PC-3 (cell line): ENCODE measurements at regions not wholly inside any gene's neighbourhood (a gene's known extent, or its start where the extent isn't known, plus 50 kb on each side); places are given as distances from the start of the nearest gene placed in this dataset.

ENCODE experiments used
- CTCF ChIP-seq: fragments of 300-600 bp; sonication (generic); conservative IDR thresholded peaks from 2 replicates; pipeline ENCODE4 v1.5.1; 2017; ENCODE audit warnings: antibody characterized with exemption, low read depth, mild to moderate bottlenecking, low read length
- EZH2 ChIP-seq: fragments of 300-600 bp; sonication (generic); IDR thresholded peaks from one replicate; pipeline ENCODE4 v1.6.1; 2017; ENCODE audit warnings: antibody characterized with exemption, mild to moderate bottlenecking, low read length; ENCODE audit not compliant: unreplicated experiment
- EZH2phosphoT487 ChIP-seq: fragments of 300-600 bp; sonication (generic); IDR thresholded peaks from 2 replicates; pipeline ENCODE4 v1.6.1; 2018; ENCODE audit warnings: mild to moderate bottlenecking, antibody characterized with exemption, low read length, borderline replicate concordance

DNA sequence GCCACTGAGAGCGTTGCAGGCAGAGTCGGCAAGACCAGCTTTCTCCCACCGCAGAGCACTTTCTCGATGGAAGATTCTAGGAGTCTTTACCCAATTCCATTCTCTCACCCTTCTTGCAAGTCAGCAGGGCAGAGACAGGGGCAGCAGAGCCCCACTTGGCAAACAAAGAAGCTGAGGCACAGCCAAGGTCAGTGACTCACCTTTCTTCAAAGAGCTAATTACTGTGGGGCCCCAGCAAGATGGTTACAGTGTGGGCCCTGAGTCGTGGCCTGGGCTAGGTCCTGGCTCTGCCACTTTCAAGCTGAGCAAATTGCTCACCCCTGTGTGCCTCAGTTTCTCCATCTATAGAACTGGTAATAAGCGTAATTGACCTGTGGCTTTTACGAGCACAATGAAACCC, 277.0 kb downstream of the PREX1 start:
- TF ChIP-seq CTCF (no peak), EZH2 (no peak), EZH2phosphoT487 (no peak)
